SK-N-MC (cell line): ENCODE measurements at regions not wholly inside any gene's neighbourhood (a gene's known extent, or its start where the extent isn't known, plus 50 kb on each side); places are given as distances from the start of the nearest gene placed in this dataset.

Experiments
- EZH2 ChIP-seq: fragments of 200-600 bp; sonication (generic); IDR thresholded peaks from one replicate; pipeline ENCODE4 v1.6.1; 2017; ENCODE audit warnings: antibody characterized with exemption
- FOXP2 ChIP-seq: optimal IDR thresholded peaks from 2 replicates; pipeline ENCODE3; 2011; ENCODE audit warnings: mild to moderate bottlenecking, moderate library complexity; ENCODE audit not compliant: insufficient read depth; ENCODE audit errors: extremely low read length, control extremely low read depth
- POLR2AphosphoS5 ChIP-seq: IDR thresholded peaks from 2 replicates; pipeline ENCODE4 v1.6.1; 2012; ENCODE audit warnings: mild to moderate bottlenecking, low read depth, low read length, borderline replicate concordance

DNA sequence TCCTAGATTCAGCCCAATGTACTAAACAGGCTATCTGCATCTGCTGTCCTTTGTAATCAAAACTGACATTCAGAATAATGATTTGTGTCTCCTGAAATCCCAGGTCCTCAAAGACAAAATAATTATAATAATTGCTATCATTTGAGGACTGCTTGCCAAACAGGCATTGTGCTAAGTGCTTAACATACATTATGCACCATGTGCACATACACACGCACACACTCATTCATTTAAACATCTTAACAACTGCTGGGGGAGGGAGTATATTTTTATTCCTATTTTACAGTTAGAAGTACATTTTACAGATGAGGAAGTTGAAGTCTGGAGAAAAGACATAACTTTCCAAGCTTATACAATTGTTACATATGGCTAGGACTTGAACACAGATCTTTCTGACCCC lies 308.0 kb upstream of the ZC3H12C start:
- TF ChIP-seq POLR2AphosphoS5, result no peak
- no peak for TF ChIP-seq EZH2
- TF ChIP-seq FOXP2, result no peak
